Activated CD8-positive, alpha-beta T cell treated with anti-CD3 and anti-CD28 coated beads for 36 hours (primary cell): ENCODE measurements at regions not wholly inside any gene's neighbourhood (a gene's known extent, or its start where the extent isn't known, plus 50 kb on each side); places are given as distances from the start of the nearest gene placed in this dataset.

Experiments
- ATAC-seq: fragments of 200-7000 bp; cut with Tn5 transposase; one replicate; pipeline ENCODE4 v1.10.0; 2021; ENCODE audit warnings: mild to moderate bottlenecking, moderate library complexity
- CTCF ChIA-PET: fragments of 350-600 bp; sonication (Branson Sonifier 250); formaldehyde crosslinking; loops from one replicate; lab custom pipeline; 2021; ENCODE audit warnings: antibody characterized with exemption; lab: Charles Lee
- POLR2A ChIA-PET: fragments of 350-600 bp; sonication (Branson Sonifier 250); formaldehyde crosslinking; loops from one replicate; lab custom pipeline; 2021; ENCODE audit warnings: antibody characterized with exemption; lab: Charles Lee
- DNase-seq: peaks from one replicate; pipeline ENCODE4 v3.0.0-alpha.2; 2020
- H3K27ac Mint-ChIP-seq: one replicate; pipeline ENCODE4 v1.8.0; 2021; ENCODE audit warnings: mild to moderate bottlenecking, mixed read lengths
- H3K27me3 Mint-ChIP-seq: one replicate; pipeline ENCODE4 v1.8.0; 2021; ENCODE audit warnings: mixed read lengths
- H3K36me3 Mint-ChIP-seq: one replicate; pipeline ENCODE4 v1.8.0; 2021; ENCODE audit warnings: low read depth, mixed read lengths
- H3K4me1 Mint-ChIP-seq: one replicate; pipeline ENCODE4 v1.8.0; 2021; ENCODE audit warnings: low read depth, mixed read lengths
- H3K4me3 Mint-ChIP-seq: one replicate; pipeline ENCODE4 v1.8.0; 2021; ENCODE audit warnings: mild to moderate bottlenecking, moderate library complexity, mixed read lengths
- H3K9me3 Mint-ChIP-seq: one replicate; pipeline ENCODE4 v1.8.0; 2021; ENCODE audit warnings: mixed read lengths
- CTCF ChIP-seq: fragments of 200-600 bp; IDR thresholded peaks from one replicate; pipeline ENCODE4 v1.8.0; 2022; ENCODE audit warnings: antibody characterized with exemption, mild to moderate bottlenecking
- intact Hi-C: fragments of 100-400 bp; cut with micrococcal nuclease; formaldehyde crosslinking; loops from one replicate; pipeline ENCODE4 v1.10.0; 2022

- CTCF ChIA-PET, result no interaction called here
- TF ChIP-seq CTCF, result no peak
Observed at GRCh38 chr12:103075848-103076247, 118.4 kb downstream of the ASCL1 start.

GRCh38 chr12:103077108-103077773 lies 119.8 kb downstream of the ASCL1 start:
- Mint-ChIP-seq H3K27ac (no peak overlapping the region), H3K4me1 (no peaks in the 10 kb centered on the region), H3K36me3 (no peaks in the 10 kb centered on the region), H3K9me3 (peaks cover 10% of the 10 kb centered on the region), H3K4me3 (no peak overlapping the region), H3K27me3 (peaks cover 2% of the 10 kb centered on the region)
- ChIA-PET POLR2A (no interaction called here), CTCF (no interaction called here)
- ATAC-seq, result no peak
- intact Hi-C loops, result no loop called here
- TF ChIP-seq CTCF, result no peak
- DNase-seq, result no peak

More at GRCh38 chr12:103075848-103076247, 118.4 kb downstream of the ASCL1 start:
- Mint-ChIP-seq H3K4me3 (no peak overlapping the region), H3K27me3 (peaks cover 2% of the 10 kb centered on the region), H3K27ac (no peak overlapping the region), H3K4me1 (no peaks in the 10 kb centered on the region), H3K36me3 (no peaks in the 10 kb centered on the region), H3K9me3 (peaks cover 3% of the 10 kb centered on the region)
- ATAC-seq (no peak), DNase-seq (no peak)
- intact Hi-C loops, result no loop called here
- POLR2A ChIA-PET, result no interaction called here

GRCh38 chr12:103085541-103085940 lies 128.1 kb downstream of the ASCL1 start:
- TF ChIP-seq CTCF, result no peak

GRCh38 chr12:103086471-103086870 lies 129.0 kb downstream of the ASCL1 start:
- H3K36me3 Mint-ChIP-seq, result no peaks in the 10 kb centered on the region
- intact Hi-C loops, result no loop called here
- no peak overlapping the region for H3K27ac Mint-ChIP-seq
- ATAC-seq, result no peak
- no peak overlapping the region for H3K4me3 Mint-ChIP-seq
- H3K9me3 Mint-ChIP-seq, result peaks cover 2% of the 10 kb centered on the region
- POLR2A ChIA-PET, result no interaction called here
- H3K27me3 Mint-ChIP-seq, result peaks cover 3% of the 10 kb centered on the region
- CTCF ChIA-PET, result interaction anchor here (0.7 kb wide), 1 partner anchor 248 kb away, joined by 3 read pairs; no protein-coding TSS in a partner anchor
- H3K4me1 Mint-ChIP-seq, result no peaks in the 10 kb centered on the region
- TF ChIP-seq CTCF, result no peak
- no peak for DNase-seq

More at GRCh38 chr12:103085541-103085940, 128.1 kb downstream of the ASCL1 start:
- POLR2A ChIA-PET, result no interaction called here
- CTCF ChIA-PET, result no interaction called here
- Mint-ChIP-seq H3K4me3 (no peak overlapping the region), H3K27ac (no peak overlapping the region), H3K36me3 (no peaks in the 10 kb centered on the region), H3K4me1 (no peaks in the 10 kb centered on the region), H3K27me3 (peaks cover 3% of the 10 kb centered on the region), H3K9me3 (peaks cover 8% of the 10 kb centered on the region)
- ATAC-seq (no peak), DNase-seq (no peak)
- intact Hi-C loops, result no loop called here

GRCh38 chr12:103093499-103094106 lies 136.1 kb downstream of the ASCL1 start:
- no peak for TF ChIP-seq CTCF
- ChIA-PET POLR2A (no interaction called here), CTCF (no interaction called here)
- intact Hi-C loops, result no loop called here
- ATAC-seq (no peak), DNase-seq (no peak)
- H3K4me1 Mint-ChIP-seq, result no peaks in the 10 kb centered on the region
- H3K27ac Mint-ChIP-seq, result no peak overlapping the region
- no peaks in the 10 kb centered on the region for H3K36me3 Mint-ChIP-seq
- H3K27me3 Mint-ChIP-seq, result peaks cover 9% of the 10 kb centered on the region
- no peaks in the 10 kb centered on the region for H3K9me3 Mint-ChIP-seq
- no peak overlapping the region for H3K4me3 Mint-ChIP-seq
